GM21515 (cell line): ENCODE measurements at regions not wholly inside any gene's neighbourhood (a gene's known extent, or its start where the extent isn't known, plus 50 kb on each side); places are given as distances from the start of the nearest gene placed in this dataset.

Experiments used
- ATAC-seq: cut with Tn5 transposase; IDR thresholded peaks from one replicate; pipeline ENCODE4 v1.9.1; 2021; ENCODE audit not compliant: unreplicated experiment

DNA sequence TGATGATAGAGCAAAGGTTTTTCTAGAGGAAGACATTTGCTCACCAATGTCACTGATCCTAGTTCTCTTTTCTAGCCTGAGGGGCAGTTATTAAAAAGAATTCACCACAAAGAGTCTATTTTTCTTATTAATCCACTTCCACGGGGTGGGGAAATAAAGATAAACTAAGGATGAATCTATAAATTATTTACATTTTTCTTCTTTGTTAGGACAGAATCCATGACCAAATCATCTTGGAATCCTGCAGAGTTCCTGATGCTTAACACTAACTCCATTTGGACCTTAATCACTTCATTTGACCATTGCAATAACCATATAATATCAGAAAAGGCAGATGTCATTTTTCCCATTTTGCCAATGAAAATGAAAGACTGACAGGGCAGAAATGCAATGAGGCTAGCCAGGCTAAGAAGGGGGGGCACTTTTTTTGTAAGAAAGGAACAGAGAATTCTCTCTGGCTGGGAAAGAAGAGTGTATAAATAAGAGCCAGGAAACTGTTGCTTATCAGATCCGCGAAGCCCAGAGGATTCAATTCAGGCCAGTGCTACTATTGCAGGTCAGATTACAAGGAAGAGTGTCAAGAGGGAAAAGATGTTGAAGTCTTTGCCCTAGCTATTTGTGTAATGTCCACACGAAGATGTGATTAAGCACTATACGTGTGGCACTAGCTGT lies 433.2 kb downstream of the TNS3 start:
- ATAC-seq, result no peak

DNA sequence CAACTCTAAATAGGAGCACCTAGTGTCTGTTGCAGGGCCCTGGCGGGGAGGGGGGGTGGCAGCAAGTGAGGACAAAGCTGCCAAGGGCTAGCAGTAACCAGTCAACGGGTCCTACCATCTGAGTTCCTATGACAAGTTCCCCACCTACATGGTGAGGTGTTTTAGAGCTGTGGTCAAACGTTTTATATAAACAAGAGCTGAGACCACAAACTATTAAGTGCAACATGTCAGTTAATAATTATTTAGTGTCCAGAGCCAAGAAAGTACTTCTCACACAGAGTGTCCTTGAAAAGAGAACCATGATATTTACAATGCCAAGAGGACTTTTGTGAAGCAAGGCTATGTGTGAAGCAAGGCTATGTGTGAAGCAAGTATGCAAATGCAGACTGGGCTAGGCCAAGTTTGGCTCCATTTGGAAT lies 434.7 kb downstream of the TNS3 start:
- ATAC-seq, result no peak

DNA sequence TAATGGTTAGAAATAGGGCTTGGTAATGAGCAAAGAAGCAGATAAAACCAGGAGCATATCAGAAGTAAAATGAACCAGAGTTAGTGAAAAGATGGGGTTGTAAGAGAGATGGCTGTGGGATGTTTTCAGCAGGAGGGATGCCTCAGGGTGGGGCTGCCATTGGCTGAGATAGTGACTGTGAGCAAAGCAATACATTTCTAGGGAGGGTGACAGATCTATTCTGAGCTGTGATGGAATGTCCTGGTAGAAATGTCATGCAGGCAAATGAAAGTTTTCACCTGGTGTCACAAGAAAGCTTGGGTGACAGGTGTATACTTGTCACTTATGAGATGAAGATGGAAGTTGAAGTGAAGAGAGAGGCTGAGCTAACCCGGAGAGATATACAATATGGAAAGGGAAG lies 435.9 kb downstream of the TNS3 start:
- no peak for ATAC-seq

DNA sequence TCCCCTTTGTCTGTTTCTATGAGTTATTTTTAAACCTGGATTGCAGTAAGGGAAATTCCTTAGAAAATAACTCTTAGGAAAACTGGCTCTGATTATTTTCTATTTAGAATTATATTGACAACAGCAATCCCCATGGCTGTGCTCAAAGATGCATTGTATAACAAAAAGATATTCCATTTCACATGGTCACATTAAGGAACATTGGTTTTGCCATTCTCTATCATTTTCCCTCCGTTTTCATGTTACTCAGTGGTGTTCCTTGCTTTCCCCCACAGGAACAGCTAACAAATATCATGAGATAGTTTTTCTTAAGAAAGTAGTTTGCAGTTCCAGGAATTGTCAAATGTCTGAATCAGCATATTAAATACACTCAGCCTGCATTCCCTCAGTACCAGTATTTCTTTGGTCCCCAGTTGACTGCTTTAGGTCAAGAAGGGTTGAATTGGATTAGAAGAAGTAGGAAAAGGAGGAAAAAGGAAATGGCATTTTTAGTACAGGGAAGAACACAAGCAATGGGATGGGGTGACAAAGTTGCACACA lies 436.7 kb downstream of the TNS3 start:
- ATAC-seq, result no peak

DNA sequence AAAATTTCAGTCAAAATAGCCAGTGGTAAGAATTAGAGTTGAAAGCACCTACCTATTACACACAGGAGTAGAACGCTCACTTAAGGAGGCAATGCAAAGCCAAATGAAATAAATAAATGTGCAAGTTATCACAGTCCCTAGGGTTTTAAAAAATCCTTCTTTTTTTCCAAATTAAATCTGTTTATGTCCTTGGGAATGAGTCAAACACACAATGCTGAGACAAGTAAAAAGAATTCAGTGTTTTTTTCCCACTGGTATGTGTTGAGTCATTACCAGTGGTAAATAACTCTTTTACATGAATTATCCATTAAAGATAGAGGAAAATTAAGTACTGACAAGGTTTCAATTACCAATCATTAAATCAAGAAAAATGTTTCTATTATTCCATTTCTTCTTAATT lies 438.6 kb downstream of the TNS3 start:
- no peak for ATAC-seq

DNA sequence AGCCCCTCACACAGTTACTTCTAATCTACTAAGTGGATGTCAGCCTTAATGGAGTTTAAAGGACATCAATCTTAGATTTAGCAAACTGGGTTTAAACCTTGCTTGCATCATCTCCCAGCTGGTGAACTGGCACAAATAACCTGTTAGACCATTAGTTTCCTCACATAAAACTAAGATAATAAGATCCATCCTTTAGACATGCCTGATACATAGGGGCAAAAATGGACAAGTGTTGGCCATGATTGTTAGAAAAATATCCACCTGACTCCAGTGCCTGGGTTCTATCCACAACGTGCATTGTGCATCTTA lies 439.1 kb downstream of the TNS3 start:
- ATAC-seq, result no peak

DNA sequence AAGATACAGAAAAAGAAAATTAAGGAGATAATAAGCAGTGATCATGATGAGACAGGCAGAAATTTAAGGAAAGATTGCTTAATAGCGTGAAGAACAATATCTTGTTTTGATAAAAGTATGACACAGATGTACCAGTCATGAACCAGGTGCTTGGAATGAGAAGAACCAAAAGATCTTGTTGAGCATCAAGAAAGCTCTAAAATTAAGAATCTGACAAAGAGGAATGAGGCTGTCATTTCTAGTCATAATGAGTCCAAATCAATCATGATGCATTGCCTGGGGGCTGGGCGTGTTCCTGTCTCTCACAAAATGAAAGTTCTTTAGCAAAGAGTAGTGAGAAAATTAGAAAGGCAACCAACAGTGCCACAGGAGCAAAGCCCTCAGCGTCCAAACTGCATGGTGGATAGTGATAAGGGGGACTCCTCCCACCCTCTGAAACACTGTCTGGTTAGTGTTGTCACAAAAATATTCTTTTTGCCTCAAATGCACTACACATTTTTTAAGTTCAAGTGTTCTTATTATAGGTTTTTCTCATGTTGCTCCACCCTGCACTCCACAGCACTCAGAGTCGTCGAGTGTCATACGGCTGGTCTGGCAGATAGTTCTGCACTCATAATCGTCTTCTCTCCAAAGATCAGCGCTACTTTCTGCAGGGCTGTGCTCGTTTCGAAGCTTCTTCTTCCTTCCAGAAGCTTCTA lies 439.6 kb downstream of the TNS3 start:
- ATAC-seq, result no peak

DNA sequence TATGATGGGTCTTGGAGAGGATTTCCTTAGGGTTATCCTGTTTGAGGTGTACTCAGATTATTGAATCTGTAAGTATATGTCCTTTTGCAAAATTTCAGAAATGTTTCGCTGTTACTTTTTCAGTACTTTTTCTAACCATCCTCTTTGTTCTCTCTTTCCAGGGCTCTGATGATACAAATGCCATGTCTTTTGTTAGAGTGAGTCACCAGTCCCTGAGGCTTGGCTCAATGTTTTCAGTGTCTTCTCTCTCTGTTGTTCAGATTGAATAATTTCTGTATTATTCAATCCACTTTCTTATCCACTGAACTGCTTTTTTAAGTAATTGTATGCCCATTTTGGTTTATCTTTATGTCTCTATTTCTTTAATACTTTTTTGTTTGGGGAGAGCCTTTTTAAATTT lies 449.4 kb downstream of the TNS3 start:
- ATAC-seq, result no peak

DNA sequence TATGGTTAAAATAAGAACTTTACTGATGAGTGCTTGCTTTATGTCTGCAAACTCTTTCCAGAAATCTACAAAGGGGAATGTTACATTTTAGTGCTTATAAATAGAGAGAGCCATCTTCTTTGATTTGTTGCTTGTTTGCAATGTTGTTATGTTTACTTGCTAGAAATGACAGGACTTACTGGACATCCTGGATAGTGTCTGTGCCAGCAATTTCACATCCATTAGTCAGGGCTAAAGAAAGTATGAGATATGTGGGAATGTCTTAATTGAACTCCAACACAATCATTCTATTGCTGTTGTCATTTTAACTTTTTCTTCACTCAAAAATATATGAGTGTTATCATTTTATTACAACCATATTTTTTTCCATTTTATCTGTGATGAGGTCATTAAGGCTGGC lies 453.2 kb downstream of the TNS3 start:
- ATAC-seq, result no peak

DNA sequence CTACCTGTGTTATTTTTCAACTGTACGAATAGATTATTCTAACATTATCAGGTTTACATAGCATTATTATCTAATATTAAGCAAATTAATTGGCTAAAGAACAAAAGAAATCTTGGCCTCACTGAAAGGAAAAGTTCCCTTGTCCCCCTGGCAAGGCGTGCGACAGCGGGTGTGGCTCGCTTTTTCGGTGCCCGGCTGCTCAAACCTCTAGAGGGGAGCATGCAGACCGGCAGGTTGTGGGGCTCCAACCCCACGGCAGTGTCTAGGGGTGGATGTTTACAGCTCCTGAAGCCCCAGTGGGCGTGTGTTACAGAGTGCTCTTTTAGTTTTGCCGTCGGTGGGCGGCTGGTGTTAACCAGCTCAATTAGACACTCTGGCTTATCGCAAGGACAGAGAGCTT lies 456.4 kb downstream of the TNS3 start:
- ATAC-seq, result no peak

DNA sequence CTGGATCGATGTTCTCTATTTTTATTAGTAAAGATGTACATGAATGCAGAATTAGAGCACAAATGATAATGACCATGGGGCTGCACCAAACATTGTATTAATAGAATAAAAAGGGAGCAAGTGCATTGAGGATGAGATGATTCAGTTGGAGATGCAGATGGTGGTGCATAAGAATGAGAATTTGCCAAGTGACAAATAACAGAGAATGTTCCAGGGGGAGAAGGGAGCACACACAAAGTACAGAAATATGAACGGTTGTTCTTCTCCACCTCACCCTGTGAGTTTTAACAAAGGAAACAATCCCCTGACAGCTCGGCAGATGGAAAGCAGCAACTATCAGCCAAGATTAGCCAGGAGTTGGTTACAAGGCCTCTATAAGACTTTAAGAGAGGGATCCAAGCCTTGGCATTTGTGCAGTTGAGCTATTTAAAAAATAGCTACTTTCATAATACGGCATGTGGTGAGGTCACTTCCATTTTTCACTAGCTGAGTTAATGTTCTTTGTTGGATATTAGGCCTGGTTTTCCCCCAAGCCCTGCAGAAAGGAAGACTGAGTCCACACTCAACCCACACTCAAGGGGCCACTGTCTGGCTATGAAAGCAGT lies 462.5 kb downstream of the TNS3 start:
- no peak for ATAC-seq

DNA sequence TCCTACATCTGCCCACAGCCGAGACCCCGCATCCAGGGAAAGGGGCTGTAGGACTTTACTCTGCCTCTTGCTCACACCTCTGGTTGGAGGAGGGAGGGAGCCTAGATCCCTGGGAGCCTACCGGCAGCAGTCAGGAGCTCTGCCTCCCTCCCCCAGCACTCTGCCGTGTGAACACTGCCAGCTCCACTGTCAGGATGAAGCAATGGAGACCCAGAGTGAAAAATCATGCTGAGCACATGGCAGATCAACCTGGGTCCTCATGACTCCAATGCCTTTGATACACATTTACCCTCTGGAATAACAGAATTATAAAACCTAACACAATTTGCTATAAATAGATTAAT lies 477.7 kb downstream of the TNS3 start:
- ATAC-seq, result no peak

DNA sequence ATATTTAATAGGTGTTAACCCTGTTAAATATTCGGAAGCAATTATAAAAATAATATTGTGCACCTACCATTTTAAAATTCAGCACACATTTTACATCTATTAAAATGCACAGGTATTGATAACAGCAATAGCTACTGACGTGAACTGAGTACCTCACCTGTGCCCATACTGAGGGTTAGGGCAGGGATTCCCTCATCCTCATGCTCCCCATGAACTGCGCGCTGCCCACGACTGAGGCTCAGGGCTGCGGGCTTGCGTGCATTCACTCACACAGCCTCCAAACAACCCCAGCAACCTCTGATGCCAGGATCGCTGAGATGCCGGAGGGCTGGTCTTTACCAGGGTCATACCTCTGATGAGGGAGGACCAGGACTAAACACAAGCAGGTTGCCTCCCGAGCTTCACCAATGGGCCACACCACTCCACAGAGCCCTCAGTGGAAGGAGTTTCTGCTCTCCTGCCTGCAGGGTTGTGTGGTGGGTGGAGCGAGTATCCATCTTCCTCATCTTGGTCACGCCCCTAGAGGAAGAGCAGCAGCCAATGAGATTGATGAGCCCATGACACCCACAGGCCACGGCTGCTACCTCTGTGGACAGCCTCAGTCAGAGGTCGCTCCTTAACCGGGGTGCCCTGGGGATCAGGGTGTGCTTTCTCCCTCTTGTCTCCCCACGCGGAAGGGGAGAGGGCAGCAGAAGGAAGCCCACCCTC lies 478.3 kb downstream of the TNS3 start:
- no peak for ATAC-seq

DNA sequence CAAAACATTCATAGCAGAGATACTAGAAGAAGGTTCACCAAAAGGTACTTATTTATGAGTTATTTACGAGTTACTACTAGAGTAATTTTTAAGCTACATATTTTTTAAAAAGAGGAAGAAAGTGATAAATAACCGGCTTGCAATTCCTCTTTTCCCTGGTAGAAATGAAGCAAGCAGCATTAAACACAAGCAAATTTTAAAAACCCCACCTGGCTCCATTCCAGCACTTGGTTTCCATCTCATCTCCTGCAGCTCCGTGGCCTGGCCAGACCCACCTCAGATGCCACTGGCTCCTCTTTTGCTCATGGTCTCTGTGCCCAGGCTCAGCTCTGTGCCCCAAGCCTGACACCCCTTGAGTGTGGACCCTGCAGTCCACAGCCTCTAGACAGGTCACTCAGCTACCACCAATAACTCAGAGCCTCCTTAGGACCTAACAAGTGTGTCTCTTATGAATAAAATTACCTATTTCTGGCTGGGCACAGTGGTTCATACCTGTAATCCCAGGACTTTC lies 479.5 kb downstream of the TNS3 start:
- ATAC-seq, result no peak

DNA sequence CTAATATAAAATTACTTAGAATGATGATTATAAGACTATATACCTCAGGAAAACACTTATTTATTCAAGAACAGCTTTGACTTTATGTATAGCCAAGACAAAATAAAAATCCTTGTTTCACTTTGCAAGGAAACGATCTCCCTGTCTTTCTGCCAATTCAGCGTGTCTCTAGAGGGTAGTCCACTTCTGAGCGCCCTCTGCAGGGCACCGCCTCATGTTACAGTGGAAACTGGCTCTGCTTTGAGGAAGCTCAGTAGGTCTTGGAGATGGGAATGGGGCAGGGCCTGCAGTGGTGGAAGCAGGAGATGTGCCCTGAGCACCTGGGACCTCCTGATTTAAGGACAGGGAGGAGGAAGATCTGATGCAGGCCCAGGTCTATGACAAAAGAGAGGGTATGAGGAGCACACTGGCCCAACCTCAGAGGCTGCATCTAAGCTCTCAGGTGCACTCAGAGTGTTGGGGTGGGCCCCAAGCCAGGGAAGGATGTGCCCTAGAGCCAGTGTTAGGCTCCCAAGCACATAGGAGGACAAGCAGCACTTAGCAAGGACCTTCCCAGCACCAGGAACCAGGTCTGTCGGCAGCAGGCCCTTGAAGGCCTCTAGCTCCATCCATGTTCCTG lies 481.0 kb downstream of the TNS3 start:
- ATAC-seq, result no peak

DNA sequence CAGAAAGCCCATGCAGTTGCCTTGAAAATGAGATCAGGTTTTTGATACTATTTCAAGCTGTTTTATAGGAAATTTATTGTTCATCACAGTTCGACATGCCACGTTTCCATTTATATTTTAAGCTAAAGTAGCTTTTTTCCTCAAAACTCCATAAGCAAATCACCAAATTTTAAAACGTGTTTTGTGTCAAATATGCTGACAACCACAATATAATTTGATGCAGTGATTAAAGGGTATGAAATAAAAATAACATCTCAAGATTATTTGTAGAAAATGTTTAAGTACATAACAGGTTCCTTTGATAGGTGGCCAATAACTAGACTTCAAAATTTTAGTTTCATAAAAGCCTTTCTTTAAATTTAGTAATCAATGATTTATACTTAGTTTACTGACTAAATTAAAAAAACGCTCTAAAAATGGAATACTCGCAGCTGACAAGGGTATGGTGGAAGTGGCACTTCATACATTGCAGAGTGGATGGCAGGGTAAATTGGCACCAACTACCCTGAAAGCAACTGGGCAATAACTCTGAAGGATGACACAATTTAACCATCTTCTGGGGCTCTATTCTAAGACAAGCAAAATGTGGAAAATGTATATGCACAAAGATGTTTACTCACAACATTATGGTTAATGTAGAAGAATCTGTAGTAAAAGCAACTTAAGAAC lies 481.6 kb downstream of the TNS3 start:
- no peak for ATAC-seq

DNA sequence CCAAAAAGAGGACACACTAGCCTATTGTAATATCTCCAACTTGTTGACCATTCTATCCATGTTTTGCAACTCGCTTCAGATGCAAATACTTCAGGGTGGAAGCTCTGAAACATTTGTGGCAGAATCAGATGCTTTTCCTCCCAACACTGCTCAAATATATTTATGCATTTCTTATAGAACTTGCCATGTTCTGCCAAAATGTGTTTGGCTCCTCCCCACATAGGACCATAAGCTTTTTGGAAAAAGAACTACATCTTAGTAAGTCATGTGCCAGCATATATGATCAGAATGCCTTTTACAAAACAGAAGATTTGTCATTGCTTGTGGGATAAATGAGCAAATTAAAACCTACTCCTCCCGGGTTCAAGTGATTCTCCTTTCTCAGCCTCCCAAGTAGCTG lies 484.5 kb downstream of the TNS3 start:
- no peak for ATAC-seq

DNA sequence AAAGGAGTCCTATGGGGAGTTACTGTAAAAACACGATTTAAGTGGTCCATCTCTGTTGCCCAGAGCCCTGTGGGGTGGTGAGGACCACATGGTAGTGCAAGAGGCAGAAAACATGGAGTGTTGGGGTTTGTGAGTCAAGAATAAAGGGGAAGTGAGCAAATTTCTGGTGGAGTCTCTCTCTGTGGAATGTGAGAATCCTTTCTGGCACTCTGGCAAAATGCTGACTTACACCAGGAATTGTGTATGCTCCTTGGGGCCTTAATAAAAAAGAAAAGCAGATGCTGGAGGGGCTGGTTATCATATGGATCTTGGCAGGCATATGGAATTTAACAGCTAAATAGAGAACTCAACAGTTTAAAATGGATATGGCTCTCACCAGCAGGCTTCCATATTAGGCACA lies 486.0 kb downstream of the TNS3 start:
- no peak for ATAC-seq

DNA sequence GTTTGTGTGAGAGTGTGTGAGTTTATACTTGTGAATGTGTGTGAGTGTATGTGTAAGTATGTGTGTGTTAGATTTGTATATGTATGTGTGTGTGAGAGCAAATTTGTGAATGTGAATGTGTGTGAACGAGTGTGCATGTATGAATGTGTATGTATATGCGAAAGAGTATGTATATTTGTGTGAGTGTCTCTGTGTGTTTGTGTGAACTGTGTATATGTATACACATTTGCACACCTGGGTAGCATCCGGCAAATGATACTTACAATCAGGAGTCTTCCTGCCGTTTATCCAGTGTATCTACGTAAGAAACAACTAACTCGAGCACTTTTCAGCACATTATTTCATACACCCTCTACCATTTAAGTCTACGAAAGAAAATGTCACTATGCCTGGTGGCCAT lies 487.4 kb downstream of the TNS3 start:
- no peak for ATAC-seq

DNA sequence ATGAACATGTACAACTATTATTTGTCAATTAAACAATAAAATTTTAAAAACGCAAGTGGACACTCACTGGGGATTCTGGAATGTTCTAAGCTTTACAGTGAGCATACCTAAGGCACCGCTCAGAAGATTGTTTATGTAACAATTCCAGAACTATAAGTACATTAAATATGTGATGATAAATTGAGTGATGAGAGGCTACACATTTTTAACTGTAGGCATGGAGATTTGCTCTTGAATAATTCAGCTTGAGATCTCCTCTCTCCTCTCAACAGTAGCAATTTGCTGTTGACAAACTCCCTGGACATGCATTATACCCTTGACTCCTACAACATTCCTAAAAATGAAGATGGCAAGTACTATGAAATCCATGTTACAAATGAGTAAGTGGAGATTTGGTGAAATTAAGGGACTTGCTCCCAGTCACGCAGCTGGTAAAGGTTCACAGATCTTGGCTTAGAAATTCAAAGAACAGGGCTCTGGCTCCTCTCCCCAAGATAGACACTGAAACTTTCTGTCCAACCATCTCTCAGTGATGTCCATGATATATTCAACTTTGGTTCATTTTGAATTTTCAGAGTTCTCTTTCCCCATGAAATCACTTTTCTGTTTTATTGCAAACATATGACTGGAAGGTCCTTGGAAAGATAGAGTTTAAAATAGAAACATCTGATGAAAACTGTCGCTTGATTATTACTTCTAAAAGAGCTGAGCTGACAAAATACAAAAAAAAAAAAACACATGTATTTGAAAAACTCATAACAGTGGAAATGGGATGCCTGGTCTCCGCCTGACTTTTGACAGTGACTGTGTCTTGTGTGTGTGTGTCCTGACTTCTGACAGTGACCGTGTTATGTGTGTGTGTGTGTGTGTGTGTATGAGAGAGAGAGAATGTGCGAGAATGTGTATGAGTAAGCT lies 488.3 kb downstream of the TNS3 start:
- ATAC-seq, result no peak
